HG03066 (cell line): ENCODE measurements at regions not wholly inside any gene's neighbourhood (a gene's known extent, or its start where the extent isn't known, plus 50 kb on each side); places are given as distances from the start of the nearest gene placed in this dataset.
"Not testable (repeated sequence)": the region's sequence is repeated elsewhere in the genome, so short reads cannot be mapped to it uniquely, and the experiment has no call there.

Experiments
- ATAC-seq: cut with Tn5 transposase; IDR thresholded peaks from one replicate; pipeline ENCODE4 v1.9.1; 2021; ENCODE audit warnings: low read depth; ENCODE audit not compliant: unreplicated experiment

GRCh38 chr1:221583465-221583864, 158.4 kb downstream of the DUSP10 start:
- ATAC-seq: no peak

GRCh38 chr1:221587013-221587412, 154.9 kb downstream of the DUSP10 start:
- not testable (repeated sequence) for ATAC-seq

DNA sequence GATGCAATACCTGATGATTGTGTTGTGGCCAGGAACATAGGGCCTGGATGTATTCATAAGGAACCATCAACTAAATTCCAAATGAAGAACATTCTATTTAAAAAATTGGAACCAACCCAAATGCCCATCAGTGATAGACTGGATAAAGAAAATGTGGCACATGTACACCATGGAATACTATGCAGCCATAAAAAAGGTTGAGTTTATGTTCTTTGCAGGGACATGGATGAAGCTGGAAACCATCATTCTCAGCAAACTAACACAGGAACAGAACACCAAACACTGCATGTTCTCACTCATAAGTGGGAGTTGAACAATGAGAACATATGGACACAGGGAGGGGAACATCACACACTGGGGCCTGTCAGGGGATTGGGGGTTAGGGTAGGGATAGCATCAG, 150.6 kb downstream of the DUSP10 start:
- not testable (repeated sequence) for ATAC-seq

- ATAC-seq: no peak
These were observed 147.3 kb downstream of the DUSP10 start for GRCh38 chr1:221594576-221594975.

DNA sequence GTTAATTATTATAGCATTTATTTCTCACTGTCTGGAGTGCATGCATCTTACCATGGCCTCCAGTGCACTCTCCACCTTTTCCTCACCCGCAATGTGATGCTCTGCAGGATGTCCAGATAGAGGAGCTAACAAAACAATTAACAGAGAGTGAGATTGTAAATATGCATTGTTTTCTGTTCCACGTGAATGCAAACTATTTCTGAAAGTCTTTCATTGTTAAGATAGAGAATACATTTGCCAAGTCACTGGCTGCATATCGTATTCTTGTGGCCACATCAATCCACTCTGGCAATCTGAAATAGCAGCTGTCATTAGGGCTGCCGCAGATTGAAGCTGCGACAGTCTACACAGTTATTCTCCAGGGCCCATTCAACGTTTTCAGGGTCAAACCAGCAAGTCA, 143.8 kb downstream of the DUSP10 start:
- no peak for ATAC-seq

DNA sequence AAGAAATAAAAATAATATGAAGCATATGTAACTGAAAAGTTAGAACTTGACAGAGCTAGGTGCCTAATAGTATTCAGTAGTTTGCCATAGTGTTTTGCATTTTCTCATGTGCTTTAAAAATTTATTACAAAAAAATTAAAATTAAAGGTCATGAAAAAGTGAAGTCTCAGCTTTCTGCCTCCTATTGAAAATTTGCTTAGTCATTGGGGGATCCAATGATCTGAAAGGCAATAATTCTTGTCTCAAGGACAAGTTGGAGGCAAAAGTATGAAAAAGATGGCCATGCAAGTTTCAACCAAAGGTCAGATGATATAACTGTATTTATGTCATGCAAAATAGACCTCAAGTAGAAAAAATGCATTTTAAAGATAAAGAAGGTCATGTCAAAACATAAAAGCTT, 140.7 kb downstream of the DUSP10 start:
- no peak for ATAC-seq

GRCh38 chr1:221602830-221603229, 139.1 kb downstream of the DUSP10 start:
- ATAC-seq: no peak

DNA sequence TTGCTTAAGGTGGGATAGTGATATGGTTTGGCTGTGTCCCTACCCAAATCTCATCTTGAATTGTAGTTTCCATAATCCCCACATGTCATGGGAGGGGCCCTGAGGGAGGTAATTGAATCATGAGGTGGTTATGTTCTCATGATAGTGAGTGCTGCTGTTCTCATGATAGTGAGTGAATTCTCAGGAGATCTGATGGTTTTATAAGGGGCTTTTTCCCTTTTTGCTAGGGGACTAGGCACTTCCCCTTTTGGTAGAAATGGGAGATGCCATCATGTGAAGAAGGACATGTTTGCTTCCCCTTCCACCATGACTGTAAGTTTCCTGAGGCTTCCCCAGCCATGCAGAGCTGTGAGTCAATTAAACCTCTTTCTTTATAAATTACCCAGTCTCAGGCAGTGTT, 137.5 kb downstream of the DUSP10 start:
- ATAC-seq: not testable (repeated sequence)

DNA sequence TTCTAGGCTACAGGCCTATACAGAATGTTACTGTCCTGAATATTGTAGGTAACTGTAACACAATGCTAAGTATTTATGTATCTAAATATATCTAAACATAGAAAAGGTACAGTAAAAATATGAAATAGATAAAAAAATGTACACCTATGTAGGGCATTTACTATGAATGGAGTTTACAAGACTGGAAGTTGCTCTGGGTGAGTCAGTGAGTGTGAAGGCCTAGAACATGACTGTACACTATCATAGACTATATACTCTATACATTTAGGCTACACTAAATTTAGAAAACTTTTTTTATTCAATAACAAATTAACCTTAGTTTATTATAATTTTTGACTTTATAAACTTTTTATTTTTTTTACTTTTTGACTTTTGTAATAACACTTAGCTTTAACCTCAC, 136.9 kb downstream of the DUSP10 start:
- no peak for ATAC-seq

DNA sequence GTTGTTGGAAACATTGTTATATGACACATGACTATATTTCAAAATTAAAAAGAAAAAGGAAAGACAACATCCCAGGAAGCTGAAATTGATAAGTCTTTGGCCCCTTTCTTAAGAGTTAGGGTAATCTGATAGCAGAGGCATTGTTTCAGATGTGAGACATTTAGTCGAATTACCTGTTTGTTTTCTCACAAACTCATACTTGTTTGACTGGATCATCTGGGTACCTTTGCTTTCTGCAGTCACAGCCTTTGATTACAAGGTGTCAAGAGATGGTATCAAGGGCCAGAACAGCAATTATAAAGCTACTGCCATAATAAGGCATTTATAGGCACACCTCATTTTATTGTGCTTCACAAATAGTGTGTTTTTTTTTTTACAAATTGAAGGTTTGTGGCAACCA, 136.3 kb downstream of the DUSP10 start:
- no peak for ATAC-seq

DNA sequence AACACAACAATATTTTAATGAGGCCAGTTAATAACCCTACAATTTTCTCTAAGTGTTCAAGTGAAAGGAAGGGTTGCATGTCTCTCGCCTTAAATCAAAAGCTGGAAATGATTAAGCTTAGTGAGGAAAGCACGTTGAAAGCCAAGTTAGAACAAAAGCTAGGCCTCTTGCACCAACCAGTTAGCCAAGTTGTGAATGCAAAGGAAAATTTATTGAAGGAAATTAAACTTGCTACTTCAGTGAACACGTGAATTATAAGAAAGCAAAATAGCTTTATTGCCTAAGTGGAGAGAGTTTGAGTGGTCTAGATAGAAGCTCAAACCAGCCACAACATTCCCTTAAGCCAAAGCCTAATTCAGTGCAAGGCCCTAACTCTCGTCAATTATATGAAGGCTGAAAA, 135.6 kb downstream of the DUSP10 start:
- ATAC-seq: no peak

DNA sequence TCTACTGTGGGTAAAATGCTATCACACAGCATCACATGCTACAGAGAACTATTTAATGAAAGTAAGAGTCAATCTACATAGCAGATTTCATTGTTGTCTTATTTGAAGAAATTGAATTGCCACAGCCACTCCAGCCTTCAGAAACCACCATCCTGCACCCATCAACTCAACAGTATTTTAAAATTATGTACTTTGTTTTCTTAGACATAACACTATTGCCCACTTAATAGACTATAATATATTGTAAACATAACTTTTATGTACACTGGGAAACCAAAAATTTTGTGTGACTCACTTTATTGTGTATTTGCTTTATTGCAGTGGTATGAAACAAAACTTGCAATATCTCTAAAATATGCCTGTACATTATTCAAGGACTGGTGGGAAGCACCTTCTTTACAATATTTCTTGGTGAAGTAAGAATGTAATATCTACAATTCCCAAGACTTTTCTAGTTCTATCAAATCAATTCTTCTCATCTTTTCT, 133.0 kb downstream of the DUSP10 start:
- no peak for ATAC-seq

- ATAC-seq: no peak
These were observed 130.2 kb downstream of the DUSP10 start for GRCh38 chr1:221611656-221612046.

DNA sequence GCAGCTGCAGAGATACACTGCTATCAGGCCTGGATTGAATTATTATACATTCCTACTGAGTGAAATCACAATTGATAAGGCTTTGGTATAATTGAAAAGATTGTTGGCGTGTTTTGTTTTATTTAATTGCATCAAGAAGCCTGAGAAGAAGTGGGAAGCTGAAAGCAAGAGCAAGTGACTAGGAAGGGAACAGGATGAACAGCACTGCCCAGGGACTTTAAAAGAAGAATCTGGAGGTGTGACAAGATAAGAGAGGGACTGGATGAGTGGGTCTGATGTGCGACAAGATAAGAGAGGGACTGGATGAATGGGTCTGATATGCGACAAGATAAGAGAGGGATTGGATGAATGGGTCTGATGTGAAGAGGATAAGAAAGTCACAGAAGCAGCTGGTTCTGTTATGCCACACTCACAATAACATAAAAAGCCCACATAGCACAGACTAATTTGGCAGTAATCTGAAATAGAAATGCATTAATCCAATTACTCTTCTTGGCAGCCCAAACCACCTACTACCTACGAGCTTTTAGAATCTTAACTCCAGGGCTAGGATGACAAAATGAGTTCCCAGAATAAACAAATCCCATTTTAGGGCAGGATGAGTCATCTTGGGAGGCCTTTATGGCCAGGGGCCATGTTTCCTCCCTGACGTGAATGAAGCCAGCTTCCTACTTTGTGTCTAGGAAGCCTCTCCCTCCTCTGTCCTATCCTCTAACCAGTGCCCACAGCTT, 129.7 kb downstream of the DUSP10 start:
- no peak for ATAC-seq

DNA sequence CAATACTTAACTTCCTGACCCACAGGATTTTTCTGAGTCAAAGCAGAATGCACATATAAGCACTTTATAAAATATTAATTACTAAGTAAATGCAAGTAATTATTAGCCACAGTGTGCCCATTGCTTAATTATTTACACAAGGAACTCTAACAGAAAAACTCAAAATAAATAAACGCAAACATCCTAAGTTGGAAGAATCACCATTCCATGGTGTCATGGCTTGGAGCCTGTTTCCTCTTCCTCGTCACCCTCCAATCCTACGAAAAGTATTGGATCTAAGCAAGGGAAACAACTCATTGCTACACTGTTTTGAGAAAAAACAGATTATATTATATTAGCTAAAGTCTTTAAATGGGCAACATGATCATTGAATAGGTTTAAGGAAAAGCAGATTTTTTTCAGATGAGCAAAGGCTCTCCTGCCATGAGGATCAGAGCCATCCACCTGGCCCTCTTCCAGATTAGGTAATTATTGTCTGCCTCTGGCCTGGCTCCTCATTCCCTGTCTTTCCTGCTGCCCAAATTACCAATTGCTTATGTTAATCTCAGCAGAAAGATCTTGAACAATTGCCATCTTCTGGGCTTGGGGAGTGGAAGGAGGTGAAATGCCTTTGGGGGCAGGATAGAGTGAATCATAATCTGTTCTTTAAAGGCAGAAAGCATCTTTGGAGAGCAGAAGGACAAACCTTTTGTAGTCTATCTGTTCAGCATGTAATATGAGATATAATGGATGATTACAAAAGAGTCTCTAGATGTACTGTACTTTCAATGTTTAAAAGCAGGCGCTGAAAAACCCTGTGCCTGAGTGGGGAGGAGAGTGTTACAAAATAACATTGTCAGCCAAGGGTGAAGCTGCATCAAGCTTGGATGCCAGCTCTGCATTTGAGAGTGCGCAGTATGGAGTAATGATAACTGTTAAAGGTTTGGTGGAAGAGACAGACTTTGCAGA, 121.2 kb downstream of the DUSP10 start:
- no peak for ATAC-seq

GRCh38 chr1:221621683-221622082, 120.2 kb downstream of the DUSP10 start:
- no peak for ATAC-seq

DNA sequence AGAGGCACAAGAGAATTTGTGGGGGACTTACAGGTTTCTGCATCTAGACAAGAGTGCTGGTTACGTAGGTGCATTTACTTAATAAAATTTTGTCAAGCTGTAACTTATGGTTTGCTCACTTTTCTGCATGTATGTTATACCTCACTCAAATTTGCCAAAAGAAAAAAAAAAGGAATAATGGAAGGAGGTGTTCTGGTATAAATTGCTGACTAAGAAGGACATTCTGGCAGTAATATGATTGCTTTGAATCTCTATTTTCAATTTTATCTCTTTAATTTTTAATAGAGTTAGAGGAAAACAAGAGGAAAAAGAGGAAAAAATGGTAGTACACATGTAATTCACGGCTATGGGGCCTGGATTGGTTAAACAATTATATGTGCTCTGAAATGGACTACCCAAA, 119.5 kb downstream of the DUSP10 start:
- ATAC-seq: no peak

- no peak for ATAC-seq
These were observed 116.9 kb downstream of the DUSP10 start for GRCh38 chr1:221625026-221625425.

GRCh38 chr1:221626041-221626440, 115.8 kb downstream of the DUSP10 start:
- no peak for ATAC-seq

GRCh38 chr1:221630236-221630635, 111.7 kb downstream of the DUSP10 start:
- ATAC-seq: no peak

GRCh38 chr1:221631556-221631955, 110.3 kb downstream of the DUSP10 start:
- no peak for ATAC-seq

DNA sequence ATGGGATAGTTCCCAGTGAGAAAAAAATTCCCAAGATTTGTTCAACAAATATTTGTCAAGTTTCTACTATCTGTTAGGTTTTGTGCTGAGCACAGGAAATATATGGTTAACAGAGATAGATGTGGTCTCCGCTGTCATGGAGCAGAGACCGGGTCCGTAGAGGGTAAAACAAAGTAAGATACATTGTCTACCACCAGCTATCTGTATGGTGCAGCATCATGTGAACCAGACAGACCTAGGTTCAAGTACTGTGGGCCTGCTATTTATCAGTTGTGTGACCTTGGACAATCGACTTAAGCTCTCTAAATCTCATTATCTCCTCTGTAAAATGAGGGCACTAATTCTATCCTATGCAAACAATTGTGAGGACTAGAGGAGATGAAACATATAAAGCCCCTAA, 109.8 kb downstream of the DUSP10 start:
- no peak for ATAC-seq
